GM23338 (cell line): ENCODE measurements at regions not wholly inside any gene's neighbourhood (a gene's known extent, or its start where the extent isn't known, plus 50 kb on each side); places are given as distances from the start of the nearest gene placed in this dataset.

Experiments
- ATAC-seq: fragments of 200-7000 bp; cut with Tn5 transposase; 3 replicates; pipeline ENCODE4 v1.9.1; 2020
- DNase-seq: peaks from one replicate; pipeline ENCODE4 v3.0.0-alpha.2; 2015; ENCODE audit warnings: low spot score
- H2AFZ ChIP-seq: fragments of 200-600 bp; sonication (generic); 2 replicates; pipeline ENCODE4 v1.8.0; 2016; ENCODE audit warnings: antibody characterized with exemption, mild to moderate bottlenecking, moderate library complexity
- H3F3A ChIP-seq: fragments of 200-600 bp; sonication (generic); replicated peaks from 2 replicates; pipeline ENCODE4 v1.8.0; 2017; ENCODE audit warnings: antibody characterized with exemption, mixed run types, low read depth
- H3K27ac ChIP-seq: fragments of 200-600 bp; sonication (generic); 2 replicates; pipeline ENCODE4 v1.6.1; 2016; ENCODE audit warnings: low read depth
- H3K27me3 ChIP-seq: fragments of 200-600 bp; sonication (generic); 2 replicates; pipeline ENCODE4 v1.8.0; 2016; ENCODE audit warnings: mild to moderate bottlenecking, mixed run types, moderate library complexity; ENCODE audit not compliant: insufficient read depth
- H3K36me3 ChIP-seq: fragments of 200-600 bp; sonication (generic); 2 replicates; pipeline ENCODE4 v1.8.0; 2016; ENCODE audit warnings: mild to moderate bottlenecking; ENCODE audit not compliant: insufficient read depth
- H3K4me1 ChIP-seq: fragments of 200-600 bp; sonication (generic); 2 replicates; pipeline ENCODE4 v1.8.0; 2016; ENCODE audit warnings: mild to moderate bottlenecking, moderate library complexity; ENCODE audit not compliant: insufficient read depth
- H3K4me2 ChIP-seq: fragments of 200-600 bp; sonication (generic); 2 replicates; pipeline ENCODE4 v1.7.1; 2017; ENCODE audit warnings: mixed run types
- H3K4me3 ChIP-seq: fragments of 200-600 bp; sonication (generic); 2 replicates; pipeline ENCODE4 v1.6.1; 2016; ENCODE audit warnings: mixed run types
- H3K79me2 ChIP-seq: fragments of 200-600 bp; sonication (generic); replicated peaks from 2 replicates; pipeline ENCODE4 v1.8.0; 2017; ENCODE audit warnings: mild to moderate bottlenecking; ENCODE audit not compliant: insufficient read depth
- H3K9me2 ChIP-seq: fragments of 200-600 bp; sonication (generic); 2 replicates; pipeline ENCODE4 v1.8.0; 2017; ENCODE audit not compliant: insufficient read depth
- H4K20me1 ChIP-seq: fragments of 200-600 bp; sonication (generic); replicated peaks from 2 replicates; pipeline ENCODE4 v1.8.0; 2017; ENCODE audit warnings: mild to moderate bottlenecking; ENCODE audit not compliant: insufficient read depth
- H3K27ac Mint-ChIP-seq: 2 replicates; pipeline ENCODE4 v1.8.0; 2020; ENCODE audit warnings: inconsistent platforms, mild to moderate bottlenecking, moderate library complexity, mixed read lengths
- H3K27me3 Mint-ChIP-seq: 3 replicates; pipeline ENCODE4 v1.8.0; 2022; ENCODE audit warnings: low read depth, mild to moderate bottlenecking, moderate library complexity, mixed read lengths, inconsistent platforms; ENCODE audit not compliant: insufficient read depth, poor library complexity
- H3K36me3 Mint-ChIP-seq: 3 replicates; pipeline ENCODE4 v1.8.0; 2021; ENCODE audit warnings: low read depth, mild to moderate bottlenecking, inconsistent platforms, moderate library complexity, mixed read lengths
- H3K4me1 Mint-ChIP-seq: 3 replicates; pipeline ENCODE4 v1.8.0; 2020; ENCODE audit warnings: mild to moderate bottlenecking, inconsistent platforms, mixed read lengths
- H3K4me3 Mint-ChIP-seq: 3 replicates; pipeline ENCODE4 v1.8.0; 2021; ENCODE audit warnings: moderate library complexity, mild to moderate bottlenecking, inconsistent platforms, mixed read lengths
- H3K9me3 Mint-ChIP-seq: 3 replicates; pipeline ENCODE4 v1.8.0; 2020; ENCODE audit warnings: moderate library complexity, mild to moderate bottlenecking, inconsistent platforms, mixed read lengths
- CTCF ChIP-seq, 2 experiments: fragments of 200-600 bp in 1 of 2; sonication (generic) in 1 of 2; conservative IDR thresholded peaks; 2 replicates each; pipeline versions ENCODE4 v1.5.1 to v1.6.1; 2016 to 2017; ENCODE audit warnings: antibody characterized with exemption in 2 of 2, low read depth in 2 of 2, mild to moderate bottlenecking in 2 of 2, moderate library complexity in 1 of 2
- EZH2 ChIP-seq: fragments of 200-600 bp; sonication (generic); IDR thresholded peaks from one replicate; pipeline ENCODE4 v1.8.0; 2017; ENCODE audit warnings: antibody characterized with exemption, mild to moderate bottlenecking, low read depth; ENCODE audit not compliant: unreplicated experiment
- JUNB ChIP-seq: IDR thresholded peaks from one replicate; pipeline ENCODE4 v1.6.1; 2016; ENCODE audit warnings: antibody characterized with exemption; ENCODE audit not compliant: unreplicated experiment
- NANOG ChIP-seq: IDR thresholded peaks from 2 replicates; pipeline ENCODE4 v1.6.1; 2016; ENCODE audit warnings: antibody characterized with exemption, borderline replicate concordance
- POLR2AphosphoS5 ChIP-seq: IDR thresholded peaks from 2 replicates; pipeline ENCODE4 v1.6.1; 2016; ENCODE audit warnings: antibody characterized with exemption, low read depth
- ZNF114 ChIP-seq: fragments of 250-450 bp; sonication (Bioruptor Pico); IDR thresholded peaks from 2 replicates; pipeline ENCODE4 v1.5.0; 2020; ENCODE audit warnings: mild to moderate bottlenecking, moderate library complexity
- ZNF462 ChIP-seq: fragments of 250-450 bp; sonication (Bioruptor Pico); IDR thresholded peaks from 2 replicates; pipeline ENCODE4 v1.5.0; 2020; ENCODE audit warnings: mild to moderate bottlenecking, moderate library complexity

- TF ChIP-seq ZNF462 (CRISPR knock-in tag) (no peak), POLR2AphosphoS5 (no peak), EZH2 (no peak), ZNF114 (CRISPR knock-in tag) (no peak), JUNB (no peak)
Observed at GRCh38 chr13:109651311-109651710, 135.1 kb downstream of the IRS2 start (continued).

GRCh38 chr13:109650861-109651260, 135.5 kb downstream of the IRS2 start:
- H3K4me3 ChIP-seq: no peak overlapping the region
- DNase-seq (no peak), ATAC-seq (no peak)
- no peaks in the 10 kb centered on the region for H3K27me3 ChIP-seq
- H3K36me3 ChIP-seq: no peaks in the 10 kb centered on the region
- H3K9me3 Mint-ChIP-seq: no peaks in the 10 kb centered on the region; the same call in 2 of the 3 replicates
- no peak overlapping the region for H3K27ac ChIP-seq
- H3K4me1 Mint-ChIP-seq: no peaks in the 10 kb centered on the region
- H3K9me2 ChIP-seq: no peaks in the 10 kb centered on the region
- peaks cover 2% of the 10 kb centered on the region for H3K27me3 Mint-ChIP-seq
- no peak overlapping the region for H2AFZ ChIP-seq
- no peak overlapping the region for H3K27ac Mint-ChIP-seq
- H3K4me2 ChIP-seq: no peak overlapping the region
- H3K4me1 ChIP-seq: no peaks in the 10 kb centered on the region
- no peaks in the 10 kb centered on the region for H3F3A ChIP-seq
- no peaks in the 10 kb centered on the region for H3K36me3 Mint-ChIP-seq
- no peaks in the 10 kb centered on the region for H4K20me1 ChIP-seq
- no peaks in the 10 kb centered on the region for H3K79me2 ChIP-seq
- H3K4me3 Mint-ChIP-seq: no peak overlapping the region
- no peak for TF ChIP-seq CTCF (conservative IDR thresholded peaks at IDR 0.05; ENCODE audit: low read depth in 2 of 2)
- no peak for TF ChIP-seq NANOG
- no peak for TF ChIP-seq EZH2
- no peak for TF ChIP-seq ZNF114 (CRISPR knock-in tag)
- TF ChIP-seq ZNF462 (CRISPR knock-in tag): no peak
- TF ChIP-seq JUNB: no peak
